ENCODE measurements at regions not wholly inside any gene's neighbourhood (a gene's known extent, or its start where the extent isn't known, plus 50 kb on each side); places are given as distances from the start of the nearest gene placed in this dataset.

DNA sequence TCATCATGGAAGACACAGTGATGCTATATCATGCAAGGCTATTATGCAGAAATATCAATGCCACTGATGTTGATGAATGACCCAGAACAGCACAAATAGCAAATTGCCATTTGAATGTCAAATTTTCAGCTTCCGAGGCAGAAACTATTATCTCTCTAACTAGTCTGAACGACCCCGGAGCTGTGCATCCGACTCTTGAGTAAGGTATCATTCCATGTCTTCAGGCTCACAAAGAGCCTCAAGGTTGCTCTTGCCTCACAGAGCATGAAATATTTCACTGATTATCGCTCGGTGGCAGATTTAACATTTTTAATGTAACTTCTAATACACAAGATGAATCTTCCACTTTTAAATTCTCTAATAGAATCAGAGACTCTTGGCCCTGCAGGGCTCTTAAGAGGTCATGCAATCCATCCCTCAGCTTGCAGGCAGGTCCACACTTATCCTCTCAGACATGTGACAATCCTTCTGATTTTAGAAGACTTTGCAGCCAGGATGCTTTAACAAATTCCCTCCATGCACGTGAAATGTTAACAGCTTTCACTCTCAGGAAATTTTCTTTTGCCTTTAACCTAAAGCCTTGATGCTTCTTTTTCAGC, 221.0 kb downstream of the FRK start:
- TF ChIP-seq, protein P1, sequence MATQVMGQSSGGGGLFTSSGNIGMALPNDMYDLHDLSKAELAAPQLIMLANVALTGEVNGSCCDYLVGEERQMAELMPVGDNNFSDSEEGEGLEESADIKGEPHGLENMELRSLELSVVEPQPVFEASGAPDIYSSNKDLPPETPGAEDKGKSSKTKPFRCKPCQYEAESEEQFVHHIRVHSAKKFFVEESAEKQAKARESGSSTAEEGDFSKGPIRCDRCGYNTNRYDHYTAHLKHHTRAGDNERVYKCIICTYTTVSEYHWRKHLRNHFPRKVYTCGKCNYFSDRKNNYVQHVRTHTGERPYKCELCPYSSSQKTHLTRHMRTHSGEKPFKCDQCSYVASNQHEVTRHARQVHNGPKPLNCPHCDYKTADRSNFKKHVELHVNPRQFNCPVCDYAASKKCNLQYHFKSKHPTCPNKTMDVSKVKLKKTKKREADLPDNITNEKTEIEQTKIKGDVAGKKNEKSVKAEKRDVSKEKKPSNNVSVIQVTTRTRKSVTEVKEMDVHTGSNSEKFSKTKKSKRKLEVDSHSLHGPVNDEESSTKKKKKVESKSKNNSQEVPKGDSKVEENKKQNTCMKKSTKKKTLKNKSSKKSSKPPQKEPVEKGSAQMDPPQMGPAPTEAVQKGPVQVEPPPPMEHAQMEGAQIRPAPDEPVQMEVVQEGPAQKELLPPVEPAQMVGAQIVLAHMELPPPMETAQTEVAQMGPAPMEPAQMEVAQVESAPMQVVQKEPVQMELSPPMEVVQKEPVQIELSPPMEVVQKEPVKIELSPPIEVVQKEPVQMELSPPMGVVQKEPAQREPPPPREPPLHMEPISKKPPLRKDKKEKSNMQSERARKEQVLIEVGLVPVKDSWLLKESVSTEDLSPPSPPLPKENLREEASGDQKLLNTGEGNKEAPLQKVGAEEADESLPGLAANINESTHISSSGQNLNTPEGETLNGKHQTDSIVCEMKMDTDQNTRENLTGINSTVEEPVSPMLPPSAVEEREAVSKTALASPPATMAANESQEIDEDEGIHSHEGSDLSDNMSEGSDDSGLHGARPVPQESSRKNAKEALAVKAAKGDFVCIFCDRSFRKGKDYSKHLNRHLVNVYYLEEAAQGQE (IDR thresholded peaks at IDR 0.05; ENCODE audit: insufficient read depth in 1 of 2, low read depth in 2 of 2, low read length in 1 of 2), result no peak
- TF ChIP-seq, protein P2, sequence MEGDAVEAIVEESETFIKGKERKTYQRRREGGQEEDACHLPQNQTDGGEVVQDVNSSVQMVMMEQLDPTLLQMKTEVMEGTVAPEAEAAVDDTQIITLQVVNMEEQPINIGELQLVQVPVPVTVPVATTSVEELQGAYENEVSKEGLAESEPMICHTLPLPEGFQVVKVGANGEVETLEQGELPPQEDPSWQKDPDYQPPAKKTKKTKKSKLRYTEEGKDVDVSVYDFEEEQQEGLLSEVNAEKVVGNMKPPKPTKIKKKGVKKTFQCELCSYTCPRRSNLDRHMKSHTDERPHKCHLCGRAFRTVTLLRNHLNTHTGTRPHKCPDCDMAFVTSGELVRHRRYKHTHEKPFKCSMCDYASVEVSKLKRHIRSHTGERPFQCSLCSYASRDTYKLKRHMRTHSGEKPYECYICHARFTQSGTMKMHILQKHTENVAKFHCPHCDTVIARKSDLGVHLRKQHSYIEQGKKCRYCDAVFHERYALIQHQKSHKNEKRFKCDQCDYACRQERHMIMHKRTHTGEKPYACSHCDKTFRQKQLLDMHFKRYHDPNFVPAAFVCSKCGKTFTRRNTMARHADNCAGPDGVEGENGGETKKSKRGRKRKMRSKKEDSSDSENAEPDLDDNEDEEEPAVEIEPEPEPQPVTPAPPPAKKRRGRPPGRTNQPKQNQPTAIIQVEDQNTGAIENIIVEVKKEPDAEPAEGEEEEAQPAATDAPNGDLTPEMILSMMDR (IDR thresholded peaks at IDR 0.05), result no peak
